HepG2 (cell line): ENCODE measurements at regions not wholly inside any gene's neighbourhood (a gene's known extent, or its start where the extent isn't known, plus 50 kb on each side); places are given as distances from the start of the nearest gene placed in this dataset.

Source experiments
- ATAC-seq: fragments of 200-7000 bp; cut with Tn5 transposase; 3 replicates; pipeline ENCODE4 v1.9.1; 2020; ENCODE audit warnings: mild to moderate bottlenecking, moderate library complexity
- BruUV-seq: library from RNA; stranded (reverse); fragments of 400-500 nt; replicated peaks from 2 replicates; lab custom pipeline; 2021; lab: Mats Ljungman, UMichigan
- CTCF ChIA-PET: fragments of 300-600 bp; formaldehyde crosslinking; extraction: SDS; loops from one replicate; lab custom pipeline; 2021; ENCODE audit warnings: low total read pairs, inconsistent platforms, low intra/inter-chr PET ratio; lab: Yijun Ruan, JAX
- POLR2A ChIA-PET: fragments of 350-600 bp; sonication (Branson Sonifier 250); formaldehyde crosslinking; loops from one replicate; lab custom pipeline; 2020; ENCODE audit warnings: antibody characterized with exemption, inconsistent platforms; lab: Yijun Ruan, JAX
- DNase-seq: peaks from one replicate; pipeline ENCODE4 v3.0.0-alpha.2; 2015; ENCODE audit warnings: low spot score
- FAIRE-seq: peaks from 3 replicates; lab custom pipeline; 2011; peaks lifted over from hg19 to GRCh38; lab: Jason Lieb, UNC
- H2AFZ ChIP-seq: one replicate; pipeline ENCODE4 v1.6.1; 2011; ENCODE audit warnings: low read length, inconsistent platforms
- H3K27ac ChIP-seq: fragments of 300-600 bp; 3 replicates; pipeline ENCODE4 v1.8.0; 2011; ENCODE audit warnings: mixed run types, mild to moderate bottlenecking, mixed read lengths, low read length, inconsistent platforms; ENCODE audit not compliant: insufficient read depth; ENCODE audit errors: extremely low read length
- H3K27me3 ChIP-seq, 2 experiments: fragments of 200-600 bp in 1 of 2; 2 replicates in 1 of 2; 3 replicates in 1 of 2; pipeline versions ENCODE4 v1.6.0 to v1.8.0; 2011; ENCODE audit warnings: low read length in 2 of 2, mild to moderate bottlenecking in 2 of 2, moderate library complexity in 2 of 2, inconsistent platforms in 1 of 2; ENCODE audit not compliant: insufficient read depth in 2 of 2, control insufficient read depth in 1 of 2
- H3K36me3 ChIP-seq, 2 experiments: fragments of 200-600 bp in 1 of 2; replicated peaks in 1 of 2; 2 replicates in 1 of 2; 3 replicates in 1 of 2; pipeline versions ENCODE4 v1.5.1 to v1.8.0; 2011; ENCODE audit warnings: low read length in 2 of 2, inconsistent platforms in 1 of 2; ENCODE audit not compliant: insufficient read depth in 2 of 2, control insufficient read depth in 1 of 2
- H3K4me1 ChIP-seq: 2 replicates; pipeline ENCODE4 v1.5.1; 2012; ENCODE audit warnings: low read length, inconsistent platforms; ENCODE audit not compliant: insufficient read depth
- H3K4me2 ChIP-seq: 2 replicates; pipeline ENCODE4 v1.6.0; 2011; ENCODE audit warnings: low read depth, low read length, inconsistent platforms
- H3K4me3 ChIP-seq, 3 experiments: fragments of 200-600 bp in 1 of 3; sonication (generic), shearing (Covaris generic) in 1 of 3; replicated peaks in 1 of 3; 2 replicates each; pipeline ENCODE4 v1.5.1; 2011 to 2016; ENCODE audit warnings: low read length in 3 of 3, inconsistent platforms in 2 of 3, low read depth in 2 of 3, mild to moderate bottlenecking in 2 of 3, control low read depth in 1 of 3, mixed read lengths in 1 of 3; ENCODE audit not compliant: insufficient read depth in 1 of 3
- H3K79me2 ChIP-seq: one replicate; pipeline ENCODE4 v1.6.1; 2011; ENCODE audit warnings: low read length, inconsistent platforms; ENCODE audit not compliant: insufficient read depth
- H3K9ac ChIP-seq: 2 replicates; pipeline ENCODE4 v1.6.0; 2011; ENCODE audit warnings: mild to moderate bottlenecking, low read depth, low read length, inconsistent platforms; ENCODE audit not compliant: insufficient read depth
- H3K9me3 ChIP-seq: 2 replicates; pipeline ENCODE4 v1.5.1; 2012; ENCODE audit warnings: mild to moderate bottlenecking, low read length
- H4K20me1 ChIP-seq: 2 replicates; pipeline ENCODE4 v1.6.0; 2011; ENCODE audit warnings: inconsistent platforms, mild to moderate bottlenecking, low read length, moderate library complexity; ENCODE audit not compliant: insufficient read depth
- CBX1 ChIP-seq: IDR thresholded peaks from one replicate; pipeline ENCODE4 v1.6.1; 2016; ENCODE audit warnings: antibody characterized with exemption, low read depth
- GPN1 ChIP-seq: sonication (generic); formaldehyde crosslinking; IDR thresholded peaks from 2 replicates; pipeline ENCODE4 v1.5.1; 2020; ENCODE audit warnings: missing genetic modification reagents, borderline replicate concordance
- JUNB ChIP-seq: sonication (generic); formaldehyde crosslinking; IDR thresholded peaks from 2 replicates; pipeline ENCODE4 v1.8.0; 2022; ENCODE audit warnings: missing genetic modification reagents, mild to moderate bottlenecking, borderline replicate concordance
- RAD21 ChIP-seq: fragments of 450-650 bp; formaldehyde crosslinking; IDR thresholded peaks from 2 replicates; pipeline ENCODE4 v1.5.0; 2020; ENCODE audit warnings: mild to moderate bottlenecking
- YEATS4 ChIP-seq: sonication (generic); formaldehyde crosslinking; IDR thresholded peaks from 2 replicates; pipeline ENCODE4 v1.4.0; 2020; ENCODE audit warnings: missing genetic modification reagents, borderline replicate concordance
- ZFP36L1 ChIP-seq: sonication (generic); formaldehyde crosslinking; IDR thresholded peaks from 2 replicates; pipeline ENCODE4 v1.8.0; 2022; ENCODE audit warnings: mild to moderate bottlenecking, missing genetic modification reagents, moderate library complexity
- ZNF10 ChIP-seq: sonication (generic); formaldehyde crosslinking; IDR thresholded peaks from 2 replicates; pipeline ENCODE4 v1.4.0; 2020; ENCODE audit warnings: mild to moderate bottlenecking, low read depth, missing genetic modification reagents, borderline replicate concordance
- ZNF12 ChIP-seq: sonication (generic); formaldehyde crosslinking; IDR thresholded peaks from 2 replicates; pipeline ENCODE4 v1.5.0; 2020; ENCODE audit warnings: missing genetic modification reagents
- ZNF207 ChIP-seq: fragments of 450-650 bp; IDR thresholded peaks from 2 replicates; pipeline ENCODE4 v1.6.1; 2016; ENCODE audit warnings: antibody characterized with exemption, borderline replicate concordance
- ZNF704 ChIP-seq: sonication (generic); formaldehyde crosslinking; IDR thresholded peaks from 2 replicates; pipeline ENCODE4 v1.8.1; 2023; ENCODE audit warnings: mild to moderate bottlenecking, inconsistent platforms, moderate library complexity, missing genetic modification reagents, borderline replicate concordance
- ZNF768 ChIP-seq: sonication (generic); formaldehyde crosslinking; IDR thresholded peaks from 2 replicates; pipeline ENCODE4 v1.4.0; 2020; ENCODE audit warnings: missing genetic modification reagents
- WGBS: methylation state at CpG from one replicate; pipeline ENCODE4 v1.1.6; 2017; ENCODE audit warnings: low lambda C conversion rate; 5-methylcytosine and 5-hydroxymethylcytosine counted together
- in situ Hi-C: cut with HindIII; loops from 2 replicates; pipeline ENCODE4 v1.10.0; 2017; ENCODE audit warnings: low pct_unique_long_range_greater_than_20kb; ENCODE audit not compliant: extremely low pct_ligation_motif_present
- intact Hi-C: fragments of 100-400 bp; cut with micrococcal nuclease; formaldehyde crosslinking; loops from one replicate; pipeline ENCODE4 v1.10.0; 2022; ENCODE audit not compliant: unreplicated experiment
- TF ChIP-seq, protein P1 (sequence below): IDR thresholded peaks from 2 replicates; pipeline ENCODE4 v1.6.1; 2016; ENCODE audit warnings: mild to moderate bottlenecking, missing biosample characterization, missing genetic modification reagents
- TF ChIP-seq, protein P2 (sequence below): sonication (generic); formaldehyde crosslinking; IDR thresholded peaks from one replicate; pipeline ENCODE4 v1.5.1; 2020; ENCODE audit warnings: mild to moderate bottlenecking, missing genetic modification reagents; ENCODE audit errors: not compliant biosample characterization
- TF ChIP-seq, protein P3 (sequence below): IDR thresholded peaks from 2 replicates; pipeline ENCODE4 v1.6.1; 2016

GRCh38 chr3:107132674-107133073 is 244.6 kb upstream of the CCDC54 start (continued):
- no peak for TF ChIP-seq GPN1 (CRISPR knock-in tag)
- no peak for TF ChIP-seq ZNF10 (CRISPR knock-in tag)
- TF ChIP-seq ZFP36L1 (CRISPR knock-in tag), result no peak
- TF ChIP-seq, protein P1, sequence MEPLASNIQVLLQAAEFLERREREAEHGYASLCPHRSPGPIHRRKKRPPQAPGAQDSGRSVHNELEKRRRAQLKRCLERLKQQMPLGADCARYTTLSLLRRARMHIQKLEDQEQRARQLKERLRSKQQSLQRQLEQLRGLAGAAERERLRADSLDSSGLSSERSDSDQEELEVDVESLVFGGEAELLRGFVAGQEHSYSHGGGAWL, result no peak
- TF ChIP-seq ZNF12 (CRISPR knock-in tag), result no peak
- no peak for TF ChIP-seq YEATS4 (CRISPR knock-in tag)

GRCh38 chr3:107133891-107134290 is 243.3 kb upstream of the CCDC54 start:
- Histone ChIP-seq H2AFZ (no peak overlapping the region), H3K4me1 (no peaks in the 10 kb centered on the region), H3K27ac (no peak overlapping the region), H3K4me2 (no peak overlapping the region), H3K36me3 (no peaks in the 10 kb centered on the region), H3K9me3 (no peaks in the 10 kb centered on the region), H3K4me3 (no peak overlapping the region), H3K79me2 (no peaks in the 10 kb centered on the region), H3K27me3 (no peaks in the 10 kb centered on the region), H4K20me1 (no peaks in the 10 kb centered on the region), H3K9ac (no peak overlapping the region)
- CTCF ChIA-PET, result no interaction called here
- in situ Hi-C loops (no loop called here), intact Hi-C loops (no loop called here)
- no TSS peak for BruUV-seq
- WGBS, result 19% methylated on average over 3 of the region's 3 CpGs
- no peak for DNase-seq
- FAIRE-seq, result no peak
- no peak for ATAC-seq
- POLR2A ChIA-PET, result no interaction called here
- TF ChIP-seq RAD21 (CRISPR knock-in tag) (no peak), ZNF768 (CRISPR knock-in tag) (no peak), CBX1 (no peak), ZNF207 (no peak), JUNB (no peak), ZNF10 (CRISPR knock-in tag) (no peak), ZNF704 (CRISPR knock-in tag) (no peak)
- TF ChIP-seq, protein P2, sequence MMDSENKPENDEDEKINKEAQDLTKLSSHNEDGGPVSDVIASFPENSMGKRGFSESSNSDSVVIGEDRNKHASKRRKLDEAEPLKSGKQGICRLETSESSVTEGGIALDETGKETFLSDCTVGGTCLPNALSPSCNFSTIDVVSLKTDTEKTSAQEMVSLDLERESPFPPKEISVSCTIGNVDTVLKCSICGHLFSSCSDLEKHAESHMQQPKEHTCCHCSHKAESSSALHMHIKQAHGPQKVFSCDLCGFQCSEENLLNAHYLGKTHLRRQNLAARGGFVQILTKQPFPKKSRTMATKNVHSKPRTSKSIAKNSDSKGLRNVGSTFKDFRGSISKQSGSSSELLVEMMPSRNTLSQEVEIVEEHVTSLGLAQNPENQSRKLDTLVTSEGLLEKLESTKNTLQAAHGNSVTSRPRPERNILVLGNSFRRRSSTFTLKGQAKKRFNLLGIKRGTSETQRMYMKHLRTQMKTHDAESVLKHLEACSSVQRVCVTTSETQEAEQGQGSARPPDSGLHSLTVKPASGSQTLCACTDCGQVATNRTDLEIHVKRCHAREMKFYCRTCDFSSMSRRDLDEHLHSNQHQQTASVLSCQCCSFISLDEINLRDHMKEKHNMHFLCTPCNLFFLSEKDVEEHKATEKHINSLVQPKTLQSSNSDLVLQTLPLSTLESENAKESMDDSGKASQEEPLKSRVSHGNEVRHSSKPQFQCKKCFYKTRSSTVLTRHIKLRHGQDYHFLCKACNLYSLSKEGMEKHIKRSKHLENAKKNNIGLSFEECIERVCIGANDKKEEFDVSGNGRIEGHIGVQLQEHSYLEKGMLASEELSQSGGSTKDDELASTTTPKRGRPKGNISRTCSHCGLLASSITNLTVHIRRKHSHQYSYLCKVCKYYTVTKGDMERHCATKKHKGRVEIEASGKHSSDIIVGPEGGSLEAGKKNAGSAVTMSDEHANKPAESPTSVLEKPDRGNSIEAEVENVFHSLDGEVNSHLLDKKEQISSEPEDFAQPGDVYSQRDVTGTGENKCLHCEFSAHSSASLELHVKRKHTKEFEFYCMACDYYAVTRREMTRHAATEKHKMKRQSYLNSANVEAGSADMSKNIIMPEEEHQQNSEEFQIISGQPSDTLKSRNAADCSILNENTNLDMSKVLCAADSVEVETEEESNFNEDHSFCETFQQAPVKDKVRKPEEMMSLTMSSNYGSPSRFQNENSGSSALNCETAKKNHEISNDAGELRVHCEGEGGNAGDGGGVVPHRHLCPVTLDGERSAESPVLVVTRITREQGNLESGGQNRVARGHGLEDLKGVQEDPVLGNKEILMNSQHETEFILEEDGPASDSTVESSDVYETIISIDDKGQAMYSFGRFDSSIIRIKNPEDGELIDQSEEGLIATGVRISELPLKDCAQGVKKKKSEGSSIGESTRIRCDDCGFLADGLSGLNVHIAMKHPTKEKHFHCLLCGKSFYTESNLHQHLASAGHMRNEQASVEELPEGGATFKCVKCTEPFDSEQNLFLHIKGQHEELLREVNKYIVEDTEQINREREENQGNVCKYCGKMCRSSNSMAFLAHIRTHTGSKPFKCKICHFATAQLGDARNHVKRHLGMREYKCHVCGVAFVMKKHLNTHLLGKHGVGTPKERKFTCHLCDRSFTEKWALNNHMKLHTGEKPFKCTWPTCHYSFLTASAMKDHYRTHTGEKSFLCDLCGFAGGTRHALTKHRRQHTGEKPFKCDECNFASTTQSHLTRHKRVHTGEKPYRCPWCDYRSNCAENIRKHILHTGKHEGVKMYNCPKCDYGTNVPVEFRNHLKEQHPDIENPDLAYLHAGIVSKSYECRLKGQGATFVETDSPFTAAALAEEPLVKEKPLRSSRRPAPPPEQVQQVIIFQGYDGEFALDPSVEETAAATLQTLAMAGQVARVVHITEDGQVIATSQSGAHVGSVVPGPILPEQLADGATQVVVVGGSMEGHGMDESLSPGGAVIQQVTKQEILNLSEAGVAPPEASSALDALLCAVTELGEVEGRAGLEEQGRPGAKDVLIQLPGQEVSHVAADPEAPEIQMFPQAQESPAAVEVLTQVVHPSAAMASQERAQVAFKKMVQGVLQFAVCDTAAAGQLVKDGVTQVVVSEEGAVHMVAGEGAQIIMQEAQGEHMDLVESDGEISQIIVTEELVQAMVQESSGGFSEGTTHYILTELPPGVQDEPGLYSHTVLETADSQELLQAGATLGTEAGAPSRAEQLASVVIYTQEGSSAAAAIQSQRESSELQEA (CRISPR knock-in tag), result no peak
- TF ChIP-seq, protein P3, sequence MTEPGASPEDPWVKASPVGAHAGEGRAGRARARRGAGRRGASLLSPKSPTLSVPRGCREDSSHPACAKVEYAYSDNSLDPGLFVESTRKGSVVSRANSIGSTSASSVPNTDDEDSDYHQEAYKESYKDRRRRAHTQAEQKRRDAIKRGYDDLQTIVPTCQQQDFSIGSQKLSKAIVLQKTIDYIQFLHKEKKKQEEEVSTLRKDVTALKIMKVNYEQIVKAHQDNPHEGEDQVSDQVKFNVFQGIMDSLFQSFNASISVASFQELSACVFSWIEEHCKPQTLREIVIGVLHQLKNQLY (CRISPR knock-in tag), result no peak
